T-helper 2 cell treated with Interferon-gamma antibody and Interleukin-4, amounts not matched to agents 5 μg/mL and 100 μg/mL, for 36 hours (primary cell): ENCODE measurements at regions not wholly inside any gene's neighbourhood (a gene's known extent, or its start where the extent isn't known, plus 50 kb on each side); places are given as distances from the start of the nearest gene placed in this dataset.

Experiments used
- DNase-seq: peaks from one replicate; pipeline ENCODE4 v3.0.0; 2021; ENCODE audit warnings: low spot score
- H3K27ac Mint-ChIP-seq: one replicate; pipeline ENCODE4 v1.8.0; 2021; ENCODE audit warnings: mild to moderate bottlenecking, mixed read lengths
- H3K27me3 Mint-ChIP-seq: one replicate; pipeline ENCODE4 v1.8.0; 2021; ENCODE audit warnings: low read depth, mixed read lengths
- H3K36me3 Mint-ChIP-seq: one replicate; pipeline ENCODE4 v1.8.0; 2021; ENCODE audit warnings: low read depth, mixed read lengths
- H3K4me1 Mint-ChIP-seq: one replicate; pipeline ENCODE4 v1.8.0; 2021; ENCODE audit warnings: low read depth, mixed read lengths
- H3K4me3 Mint-ChIP-seq: one replicate; pipeline ENCODE4 v1.8.0; 2022; ENCODE audit warnings: mild to moderate bottlenecking, moderate library complexity, mixed read lengths
- H3K9me3 Mint-ChIP-seq: one replicate; pipeline ENCODE4 v1.8.0; 2021; ENCODE audit warnings: mixed read lengths

DNA sequence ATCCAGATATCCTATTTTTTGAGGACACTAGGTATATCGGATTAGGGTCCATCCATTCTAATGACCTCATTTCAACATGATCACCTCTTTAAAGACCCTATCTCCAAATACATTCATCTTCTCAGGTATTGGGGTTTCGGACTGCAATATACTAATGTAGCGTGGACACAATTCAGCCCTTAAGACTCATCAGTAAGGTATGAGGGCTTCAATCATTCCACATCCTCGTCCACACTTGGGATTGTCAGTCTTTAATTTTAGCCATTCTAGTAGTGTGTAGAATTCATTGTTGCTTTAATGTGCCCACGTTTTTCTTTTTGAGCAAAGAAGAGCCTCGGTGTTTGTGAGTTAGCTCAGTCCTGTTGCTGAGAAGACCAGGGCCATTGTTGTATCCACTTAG is 177.0 kb upstream of the TBX3 start:
- H3K4me1 Mint-ChIP-seq, result no peaks in the 10 kb centered on the region
- no peak for DNase-seq
- no peaks in the 10 kb centered on the region for H3K36me3 Mint-ChIP-seq
- peaks cover 42% of the 10 kb centered on the region for H3K9me3 Mint-ChIP-seq
- no peaks in the 10 kb centered on the region for H3K27me3 Mint-ChIP-seq
- H3K27ac Mint-ChIP-seq, result no peak overlapping the region
- no peak overlapping the region for H3K4me3 Mint-ChIP-seq

GRCh38 chr12:114858388-114859146 is 174.6 kb upstream of the TBX3 start:
- no peaks in the 10 kb centered on the region for H3K36me3 Mint-ChIP-seq
- no peaks in the 10 kb centered on the region for H3K4me1 Mint-ChIP-seq
- H3K4me3 Mint-ChIP-seq, result no peak overlapping the region
- H3K27me3 Mint-ChIP-seq, result no peaks in the 10 kb centered on the region
- peaks cover 42% of the 10 kb centered on the region for H3K9me3 Mint-ChIP-seq
- H3K27ac Mint-ChIP-seq, result no peak overlapping the region
- DNase-seq, result no peak

DNA sequence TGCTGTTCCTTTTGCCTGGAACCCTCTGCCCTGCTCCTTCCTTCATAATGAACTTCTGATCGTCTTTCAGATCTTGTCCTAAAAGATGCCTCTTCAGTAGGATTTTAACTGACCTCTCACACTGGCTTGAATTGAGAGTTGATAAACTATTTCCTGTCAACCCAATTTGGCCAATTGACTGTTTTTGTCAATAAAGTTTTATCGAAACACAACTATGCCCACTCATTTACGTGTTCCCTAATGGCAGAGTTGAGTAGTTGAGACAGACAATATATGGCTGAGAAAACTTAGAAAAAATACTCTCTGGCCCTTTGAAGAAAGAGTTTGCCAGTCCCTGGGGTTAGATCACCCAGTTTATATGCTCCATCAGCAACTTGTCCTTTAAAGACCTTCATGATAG is 171.7 kb upstream of the TBX3 start:
- Mint-ChIP-seq H3K4me1 (no peaks in the 10 kb centered on the region), H3K4me3 (no peak overlapping the region), H3K9me3 (peaks cover 25% of the 10 kb centered on the region), H3K27me3 (no peaks in the 10 kb centered on the region), H3K27ac (no peak overlapping the region), H3K36me3 (no peaks in the 10 kb centered on the region)
- DNase-seq, result no peak

- no peaks in the 10 kb centered on the region for H3K27me3 Mint-ChIP-seq
- no peak for DNase-seq
- H3K27ac Mint-ChIP-seq, result no peak overlapping the region
- H3K9me3 Mint-ChIP-seq, result peaks cover 22% of the 10 kb centered on the region
- no peaks in the 10 kb centered on the region for H3K36me3 Mint-ChIP-seq
- H3K4me1 Mint-ChIP-seq, result no peaks in the 10 kb centered on the region
- H3K4me3 Mint-ChIP-seq, result no peak overlapping the region
These were observed 169.1 kb upstream of the TBX3 start for GRCh38 chr12:114852976-114853529.

- Mint-ChIP-seq H3K9me3 (peaks cover 25% of the 10 kb centered on the region), H3K4me1 (no peaks in the 10 kb centered on the region), H3K27me3 (no peaks in the 10 kb centered on the region), H3K4me3 (no peak overlapping the region), H3K27ac (no peak overlapping the region), H3K36me3 (no peaks in the 10 kb centered on the region)
- no peak for DNase-seq
These were observed 168.0 kb upstream of the TBX3 start for GRCh38 chr12:114851981-114852380.

GRCh38 chr12:114850661-114851275 is 166.8 kb upstream of the TBX3 start:
- Mint-ChIP-seq H3K4me3 (no peak overlapping the region), H3K4me1 (no peaks in the 10 kb centered on the region), H3K9me3 (peaks cover 21% of the 10 kb centered on the region), H3K27me3 (no peaks in the 10 kb centered on the region), H3K27ac (no peak overlapping the region), H3K36me3 (no peaks in the 10 kb centered on the region)
- DNase-seq, result no peak

DNA sequence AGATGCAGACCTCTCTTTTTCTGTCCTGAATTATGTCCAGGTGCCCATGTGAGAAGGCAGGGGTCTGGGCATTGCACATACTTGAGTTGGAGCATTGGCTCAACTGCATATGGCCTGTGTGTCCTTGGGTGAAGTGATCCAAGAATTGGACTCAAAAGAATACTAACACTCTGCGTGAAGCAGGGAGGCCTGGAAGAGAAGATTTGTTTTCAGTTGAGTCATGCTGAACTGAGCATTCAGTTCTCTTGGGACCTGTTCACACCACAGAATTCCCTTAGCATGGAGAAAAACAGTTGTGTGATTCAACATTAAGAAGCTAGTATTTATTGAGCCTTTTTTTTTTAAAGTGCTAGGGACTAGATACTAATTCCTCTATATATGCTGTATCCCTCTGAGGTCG is 164.7 kb upstream of the TBX3 start:
- DNase-seq, result no peak
- H3K4me3 Mint-ChIP-seq, result no peak overlapping the region

GRCh38 chr12:114847441-114848035 is 163.6 kb upstream of the TBX3 start:
- Mint-ChIP-seq H3K4me3 (no peak overlapping the region), H3K27ac (no peak overlapping the region), H3K9me3 (peaks cover 8% of the 10 kb centered on the region), H3K4me1 (no peaks in the 10 kb centered on the region), H3K27me3 (no peaks in the 10 kb centered on the region), H3K36me3 (no peaks in the 10 kb centered on the region)
- DNase-seq, result no peak

More for the DNA sequence above, 164.7 kb upstream of the TBX3 start:
- Mint-ChIP-seq H3K4me1 (no peaks in the 10 kb centered on the region), H3K27ac (no peak overlapping the region), H3K27me3 (no peaks in the 10 kb centered on the region), H3K36me3 (no peaks in the 10 kb centered on the region), H3K9me3 (peaks cover 13% of the 10 kb centered on the region)

GRCh38 chr12:114846771-114847170 is 162.8 kb upstream of the TBX3 start:
- no peak overlapping the region for H3K4me3 Mint-ChIP-seq

GRCh38 chr12:114841557-114842251 is 157.7 kb upstream of the TBX3 start:
- peaks cover 3% of the 10 kb centered on the region for H3K9me3 Mint-ChIP-seq
- DNase-seq, result no peak
- H3K36me3 Mint-ChIP-seq, result no peaks in the 10 kb centered on the region

More at GRCh38 chr12:114846771-114847170, 162.8 kb upstream of the TBX3 start:
- Mint-ChIP-seq H3K27ac (no peak overlapping the region), H3K27me3 (no peaks in the 10 kb centered on the region), H3K9me3 (peaks cover 5% of the 10 kb centered on the region), H3K4me1 (no peaks in the 10 kb centered on the region), H3K36me3 (no peaks in the 10 kb centered on the region)
- no peak for DNase-seq

GRCh38 chr12:114838480-114838879 is 154.5 kb upstream of the TBX3 start:
- Mint-ChIP-seq H3K36me3 (no peaks in the 10 kb centered on the region), H3K4me3 (no peak overlapping the region), H3K9me3 (peaks cover 6% of the 10 kb centered on the region)

More at GRCh38 chr12:114841557-114842251, 157.7 kb upstream of the TBX3 start:
- no peak overlapping the region for H3K4me3 Mint-ChIP-seq
- H3K27me3 Mint-ChIP-seq, result no peaks in the 10 kb centered on the region
- H3K4me1 Mint-ChIP-seq, result no peaks in the 10 kb centered on the region
- H3K27ac Mint-ChIP-seq, result no peak overlapping the region

GRCh38 chr12:114836609-114837008 is 152.6 kb upstream of the TBX3 start:
- no peaks in the 10 kb centered on the region for H3K4me1 Mint-ChIP-seq
- H3K9me3 Mint-ChIP-seq, result peaks cover 3% of the 10 kb centered on the region
- H3K27ac Mint-ChIP-seq, result no peak overlapping the region
- no peak overlapping the region for H3K4me3 Mint-ChIP-seq
- no peaks in the 10 kb centered on the region for H3K27me3 Mint-ChIP-seq
- DNase-seq, result no peak
- H3K36me3 Mint-ChIP-seq, result no peaks in the 10 kb centered on the region

More at GRCh38 chr12:114838480-114838879, 154.5 kb upstream of the TBX3 start:
- Mint-ChIP-seq H3K4me1 (no peaks in the 10 kb centered on the region), H3K27me3 (no peaks in the 10 kb centered on the region), H3K27ac (no peak overlapping the region)
- no peak for DNase-seq

DNA sequence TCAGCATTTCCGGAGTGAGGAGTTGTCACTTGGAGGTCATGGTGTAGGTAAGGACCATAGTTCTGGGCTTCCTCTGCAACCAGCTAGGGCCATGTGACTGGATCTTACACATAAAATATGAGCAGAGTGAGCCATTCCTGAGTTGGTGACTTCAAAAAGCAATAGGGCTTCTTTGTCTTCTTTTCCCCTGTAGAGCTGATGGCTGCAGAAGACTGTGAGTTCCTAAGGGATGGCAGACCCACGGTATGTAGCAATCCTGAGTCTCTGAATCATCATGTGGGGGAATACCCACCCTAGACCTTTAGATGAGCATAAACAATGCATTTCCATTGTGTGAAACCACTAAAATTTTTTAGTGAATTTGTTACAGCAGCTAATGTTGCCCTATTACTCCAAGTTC is 151.1 kb upstream of the TBX3 start:
- H3K4me1 Mint-ChIP-seq, result no peaks in the 10 kb centered on the region
- H3K4me3 Mint-ChIP-seq, result no peak overlapping the region
- H3K36me3 Mint-ChIP-seq, result no peaks in the 10 kb centered on the region
- DNase-seq, result no peak
- H3K27ac Mint-ChIP-seq, result no peak overlapping the region
- no peaks in the 10 kb centered on the region for H3K27me3 Mint-ChIP-seq
- H3K9me3 Mint-ChIP-seq, result peaks cover 3% of the 10 kb centered on the region

GRCh38 chr12:114834621-114835020 is 150.6 kb upstream of the TBX3 start:
- no peaks in the 10 kb centered on the region for H3K4me1 Mint-ChIP-seq
- no peak overlapping the region for H3K27ac Mint-ChIP-seq
- no peak overlapping the region for H3K4me3 Mint-ChIP-seq
- H3K36me3 Mint-ChIP-seq, result no peaks in the 10 kb centered on the region
- no peak for DNase-seq
- peaks cover 3% of the 10 kb centered on the region for H3K9me3 Mint-ChIP-seq
- no peaks in the 10 kb centered on the region for H3K27me3 Mint-ChIP-seq
